B cell (primary cell): ENCODE measurements at regions not wholly inside any gene's neighbourhood (a gene's known extent, or its start where the extent isn't known, plus 50 kb on each side); places are given as distances from the start of the nearest gene placed in this dataset.

Source experiments
- ATAC-seq: fragments of 200-7000 bp; cut with Tn5 transposase; one replicate; pipeline ENCODE4 v1.10.0; 2021; ENCODE audit warnings: low read depth, mild to moderate bottlenecking, moderate number of reproducible peaks, moderate library complexity
- CTCF ChIA-PET: fragments of 350-600 bp; sonication (Branson Sonifier 250); formaldehyde crosslinking; loops from one replicate; lab custom pipeline; 2021; ENCODE audit warnings: antibody characterized with exemption, inconsistent platforms; lab: Charles Lee
- POLR2A ChIA-PET: fragments of 350-600 bp; sonication (Branson Sonifier 250); formaldehyde crosslinking; loops from one replicate; lab custom pipeline; 2021; ENCODE audit warnings: antibody characterized with exemption; lab: Charles Lee
- DNase-seq: peaks from one replicate; pipeline ENCODE4 v3.0.0; 2013
- H2AFZ ChIP-seq: 2 replicates; pipeline ENCODE4 v1.6.1; 2012; ENCODE audit warnings: mild to moderate bottlenecking, low read depth, low read length; ENCODE audit not compliant: insufficient read depth, poor library complexity, severe bottlenecking
- H3K27ac ChIP-seq, 2 donors: 1 replicate in 1 of 2; 2 replicates in 1 of 2; pipeline ENCODE4 v1.5.1; 2012 to 2013; ENCODE audit warnings: low read length in 2 of 2, mild to moderate bottlenecking in 2 of 2, moderate library complexity in 1 of 2
- H3K27me3 ChIP-seq, 4 experiments: fragments of 200-600 bp in 1 of 4; sonication (generic) in 1 of 4; replicated peaks in 1 of 4; 1 replicate in 2 of 4; 2 replicates in 2 of 4; pipeline versions ENCODE4 v1.6.1 to v1.7.0; 2013 to 2016; ENCODE audit warnings: low read length in 3 of 4, mild to moderate bottlenecking in 2 of 4, mixed read lengths in 1 of 4, moderate library complexity in 1 of 4; ENCODE audit not compliant: insufficient read depth in 4 of 4, control insufficient read depth in 3 of 4; ENCODE audit errors: control extremely low read depth in 1 of 4
- H3K36me3 ChIP-seq, 2 experiments: replicated peaks in 1 of 2; 1 replicate in 1 of 2; 2 replicates in 1 of 2; pipeline versions ENCODE4 v1.6.1 to v1.7.1; 2013; ENCODE audit warnings: low read length in 1 of 2; ENCODE audit not compliant: insufficient read depth in 2 of 2, control insufficient read depth in 1 of 2; ENCODE audit errors: control extremely low read depth in 1 of 2, extremely low read depth in 1 of 2
- H3K4me1 ChIP-seq, 2 donors: fragments of 200-600 bp in 1 of 2; sonication (generic) in 1 of 2; 1 replicate in 1 of 2; 2 replicates in 1 of 2; pipeline versions ENCODE4 v1.5.1 to v1.6.1; 2013 to 2017; ENCODE audit warnings: low read length in 2 of 2; ENCODE audit not compliant: control insufficient read depth in 2 of 2, insufficient read depth in 2 of 2
- H3K4me2 ChIP-seq: replicated peaks from 2 replicates; pipeline ENCODE3; 2012; ENCODE audit warnings: mild to moderate bottlenecking, low read depth, low read length; ENCODE audit not compliant: poor library complexity, severe bottlenecking
- H3K4me3 ChIP-seq, 5 experiments: fragments of 200-600 bp in 1 of 5; sonication (generic) in 1 of 5; 1 replicate in 3 of 5; 2 replicates in 2 of 5; pipeline versions ENCODE4 v1.5.1 to v1.7.0; 2011 to 2016; ENCODE audit warnings: low read length in 4 of 5, mild to moderate bottlenecking in 4 of 5, low read depth in 2 of 5, control low read depth in 1 of 5, moderate library complexity in 1 of 5; ENCODE audit not compliant: insufficient read depth in 1 of 5; ENCODE audit errors: control extremely low read depth in 1 of 5, extremely low read depth in 1 of 5
- H3K79me2 ChIP-seq: fragments of 200-600 bp; sonication (generic); one replicate; pipeline ENCODE4 v1.6.0; 2016; ENCODE audit warnings: low read length; ENCODE audit not compliant: control insufficient read depth, insufficient read depth
- H3K9ac ChIP-seq: fragments of 200-600 bp; sonication (generic); 2 replicates; pipeline ENCODE4 v1.6.1; 2017; ENCODE audit warnings: mild to moderate bottlenecking, low read length, moderate library complexity
- H3K9me3 ChIP-seq, 3 donors: one replicate each; pipeline versions ENCODE4 v1.6.1 to v1.7.1; 2013; ENCODE audit warnings: low read length in 2 of 3; ENCODE audit not compliant: control insufficient read depth in 2 of 3, insufficient read depth in 1 of 3; ENCODE audit errors: control extremely low read depth in 1 of 3
- H4K20me1 ChIP-seq: 2 replicates; pipeline ENCODE4 v1.6.0; 2012; ENCODE audit warnings: mild to moderate bottlenecking, low read length; ENCODE audit not compliant: insufficient read depth, control insufficient read depth, poor library complexity, severe bottlenecking
- H3K27ac Mint-ChIP-seq: one replicate; pipeline ENCODE4 v1.8.0; 2021; ENCODE audit warnings: mixed read lengths
- H3K27me3 Mint-ChIP-seq: one replicate; pipeline ENCODE4 v1.8.0; 2021; ENCODE audit warnings: mixed read lengths
- H3K4me1 Mint-ChIP-seq: one replicate; pipeline ENCODE4 v1.8.0; 2021; ENCODE audit warnings: mixed read lengths
- H3K4me3 Mint-ChIP-seq: one replicate; pipeline ENCODE4 v1.8.0; 2021; ENCODE audit warnings: mixed read lengths
- H3K9me3 Mint-ChIP-seq: one replicate; pipeline ENCODE4 v1.8.0; 2022; ENCODE audit warnings: mixed read lengths; ENCODE audit not compliant: insufficient read depth
- CTCF ChIP-seq: fragments of 200-600 bp; IDR thresholded peaks from one replicate; pipeline ENCODE4 v1.8.0; 2022; ENCODE audit warnings: antibody characterized with exemption, mild to moderate bottlenecking
- EZH2 ChIP-seq: IDR thresholded peaks from 2 replicates; pipeline ENCODE4 v1.6.1; 2012; ENCODE audit warnings: borderline replicate concordance, low read depth, mild to moderate bottlenecking, moderate library complexity, low read length; ENCODE audit not compliant: insufficient read depth, poor library complexity, severe bottlenecking
- WGBS: methylation state at CpG from one replicate; pipeline ENCODE4 v1.1.5; 2013; ENCODE audit warnings: missing lambda C conversion rate; ENCODE audit not compliant: insufficient coverage; 5-methylcytosine and 5-hydroxymethylcytosine counted together
- intact Hi-C: fragments of 100-400 bp; cut with micrococcal nuclease; formaldehyde crosslinking; loops from one replicate; pipeline ENCODE4 v1.10.0; 2022

GRCh38 chr16:26649381-26650045 lies 417.2 kb upstream of the C16orf82 start:
- H3K4me2 ChIP-seq: no peak overlapping the region
- no peak overlapping the region for H3K9ac ChIP-seq
- 33% methylated on average over 2 of the region's 5 CpGs for WGBS
- no peaks in the 10 kb centered on the region for H4K20me1 ChIP-seq
- Mint-ChIP-seq H3K27me3 (no peaks in the 10 kb centered on the region), H3K27ac (no peak overlapping the region), H3K4me3 (no peak overlapping the region), H3K9me3 (no peaks in the 10 kb centered on the region), H3K4me1 (peaks cover 8% of the 10 kb centered on the region)
- H3K79me2 ChIP-seq: no peaks in the 10 kb centered on the region
- H3K4me1 ChIP-seq: peaks cover 0 to 2% of the 10 kb centered on the region in 2 donors
- ATAC-seq (no peak), DNase-seq (no peak)
- TF ChIP-seq EZH2: no peak
- TF ChIP-seq CTCF: no peak
- no peaks in the 10 kb centered on the region for H3K36me3 ChIP-seq
- peaks cover 0 to 4% (median 0%) of the 10 kb centered on the region in 3 donors for H3K9me3 ChIP-seq
- H3K27me3 ChIP-seq: no peaks in the 10 kb centered on the region
- H2AFZ ChIP-seq: no peak overlapping the region
- ChIA-PET CTCF (no interaction called here), POLR2A (no interaction called here)
- intact Hi-C loops: no loop called here
- H3K4me3 ChIP-seq: no peak overlapping the region
- no peak overlapping the region for H3K27ac ChIP-seq

DNA sequence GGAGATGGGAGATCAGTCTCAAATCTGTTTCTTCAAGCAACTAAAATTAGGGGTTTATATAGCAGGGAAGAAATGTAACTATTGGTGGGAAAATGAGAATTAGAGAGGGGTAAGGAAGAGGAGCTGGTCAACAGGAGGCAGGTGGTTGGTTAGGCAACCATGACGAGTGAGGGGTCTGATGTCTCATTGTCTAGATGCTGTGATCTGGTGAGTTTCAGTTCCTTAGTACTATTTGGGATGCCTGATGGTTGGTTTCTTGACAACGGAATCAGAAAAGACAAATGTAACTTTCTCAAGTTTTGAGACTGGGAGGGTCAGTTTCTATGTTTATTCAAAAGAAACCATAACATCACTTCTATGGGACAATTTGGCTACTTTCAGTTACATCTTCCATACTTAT lies 415.3 kb upstream of the C16orf82 start:
- Mint-ChIP-seq H3K9me3 (no peaks in the 10 kb centered on the region), H3K27me3 (no peaks in the 10 kb centered on the region), H3K27ac (no peak overlapping the region), H3K4me3 (no peak overlapping the region), H3K4me1 (peaks cover 8% of the 10 kb centered on the region)
- H3K27me3 ChIP-seq: no peaks in the 10 kb centered on the region
- H3K4me1 ChIP-seq: peaks cover 0 to 2% of the 10 kb centered on the region in 2 donors
- ChIA-PET CTCF (no interaction called here), POLR2A (no interaction called here)
- H3K9me3 ChIP-seq: peaks cover 0 to 4% (median 0%) of the 10 kb centered on the region in 3 donors
- H4K20me1 ChIP-seq: no peaks in the 10 kb centered on the region
- H3K27ac ChIP-seq: no peak overlapping the region
- TF ChIP-seq EZH2 (no peak), CTCF (no peak)
- H3K4me3 ChIP-seq: no peak overlapping the region
- no peak overlapping the region for H3K9ac ChIP-seq
- 36% methylated on average over 1 of the region's 2 CpGs for WGBS
- H3K36me3 ChIP-seq: no peaks in the 10 kb centered on the region
- ATAC-seq (no peak), DNase-seq (no peak)
- no peak overlapping the region for H2AFZ ChIP-seq
- no peak overlapping the region for H3K4me2 ChIP-seq
- no peaks in the 10 kb centered on the region for H3K79me2 ChIP-seq
- intact Hi-C loops: no loop called here
